Adrenal gland (tissue), 5 donors: ENCODE measurements at regions not wholly inside any gene's neighbourhood (a gene's known extent, or its start where the extent isn't known, plus 50 kb on each side); places are given as distances from the start of the nearest gene placed in this dataset.

Experiments
- POLR2A ChIP-seq, 2 donors: fragments of 450-650 bp; IDR thresholded peaks; one replicate each; pipeline ENCODE4 v1.6.1; 2017; ENCODE audit warnings: antibody characterized with exemption in 2 of 2, mild to moderate bottlenecking in 2 of 2, moderate library complexity in 1 of 2
- TF ChIP-seq, protein P1 (sequence below), 6 experiments: fragments of 450-650 bp in 4 of 6; fragments of 200-600 bp in 2 of 6; sonication (generic) in 1 of 6; IDR thresholded peaks; 1 replicate in 5 of 6; 2 replicates in 1 of 6; pipeline versions ENCODE4 v1.5.1 to v1.8.0; 2016 to 2021; ENCODE audit warnings: antibody characterized with exemption in 6 of 6, mild to moderate bottlenecking in 2 of 6, moderate library complexity in 1 of 6
- donor health status: DM: no; HTN: no; CAD: no.

GRCh38 chr1:188615321-188615720 lies 1786.6 kb downstream of the PLA2G4A start:
- TF ChIP-seq, protein P1, sequence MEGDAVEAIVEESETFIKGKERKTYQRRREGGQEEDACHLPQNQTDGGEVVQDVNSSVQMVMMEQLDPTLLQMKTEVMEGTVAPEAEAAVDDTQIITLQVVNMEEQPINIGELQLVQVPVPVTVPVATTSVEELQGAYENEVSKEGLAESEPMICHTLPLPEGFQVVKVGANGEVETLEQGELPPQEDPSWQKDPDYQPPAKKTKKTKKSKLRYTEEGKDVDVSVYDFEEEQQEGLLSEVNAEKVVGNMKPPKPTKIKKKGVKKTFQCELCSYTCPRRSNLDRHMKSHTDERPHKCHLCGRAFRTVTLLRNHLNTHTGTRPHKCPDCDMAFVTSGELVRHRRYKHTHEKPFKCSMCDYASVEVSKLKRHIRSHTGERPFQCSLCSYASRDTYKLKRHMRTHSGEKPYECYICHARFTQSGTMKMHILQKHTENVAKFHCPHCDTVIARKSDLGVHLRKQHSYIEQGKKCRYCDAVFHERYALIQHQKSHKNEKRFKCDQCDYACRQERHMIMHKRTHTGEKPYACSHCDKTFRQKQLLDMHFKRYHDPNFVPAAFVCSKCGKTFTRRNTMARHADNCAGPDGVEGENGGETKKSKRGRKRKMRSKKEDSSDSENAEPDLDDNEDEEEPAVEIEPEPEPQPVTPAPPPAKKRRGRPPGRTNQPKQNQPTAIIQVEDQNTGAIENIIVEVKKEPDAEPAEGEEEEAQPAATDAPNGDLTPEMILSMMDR (IDR thresholded peaks at IDR 0.05): no peak
- no peak for TF ChIP-seq POLR2A (IDR thresholded peaks at IDR 0.05)
